Stimulated activated CD8-positive, alpha-beta memory T cell treated with anti-CD3 and anti-CD28 coated beads, Interleukin-15, amount 100 ng/mL, for 4 hours (primary cell): ENCODE measurements at regions not wholly inside any gene's neighbourhood (a gene's known extent, or its start where the extent isn't known, plus 50 kb on each side); places are given as distances from the start of the nearest gene placed in this dataset.
"Not testable (repeated sequence)": the region's sequence is repeated elsewhere in the genome, so short reads cannot be mapped to it uniquely, and the experiment has no call there.

Experiments used
- DNase-seq, 2 donors: peaks; one replicate each; pipeline ENCODE4 v3.0.0-alpha.2; 2020; ENCODE audit warnings: low read depth in 2 of 2

DNA sequence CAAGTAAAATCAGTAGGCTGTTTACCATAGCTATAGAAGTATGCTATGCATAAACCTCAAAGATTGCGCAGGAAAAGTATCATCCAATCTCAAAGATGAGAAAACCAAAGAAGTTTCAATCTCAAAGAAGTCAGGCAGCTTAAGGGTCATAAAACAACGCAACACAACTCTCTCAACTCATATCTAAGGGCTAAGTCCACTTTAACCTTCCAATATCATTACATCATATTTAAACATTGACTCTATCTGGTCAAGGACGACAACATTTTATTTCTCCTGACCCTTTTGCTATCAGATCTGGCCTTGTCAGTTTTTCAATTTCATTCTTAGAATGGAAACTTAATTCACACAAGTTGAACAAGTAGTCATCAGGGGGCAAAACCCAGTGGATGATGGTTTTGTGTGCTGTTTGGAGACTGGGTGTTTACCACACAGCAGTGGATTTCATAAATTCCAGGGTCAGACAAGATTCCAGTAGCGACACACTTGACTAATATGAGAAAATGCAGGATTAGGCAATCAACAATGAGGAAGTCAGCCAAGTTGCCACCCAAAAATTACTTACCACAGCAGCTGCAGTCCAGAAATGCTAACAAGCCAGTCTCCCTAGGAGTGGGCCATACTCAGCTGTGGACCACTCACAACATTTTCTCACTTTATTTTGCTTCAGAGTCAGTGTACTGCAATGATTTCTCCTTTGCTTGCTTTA lies 108.7 kb upstream of the NBPF26 start:
- not testable (repeated sequence) for DNase-seq

DNA sequence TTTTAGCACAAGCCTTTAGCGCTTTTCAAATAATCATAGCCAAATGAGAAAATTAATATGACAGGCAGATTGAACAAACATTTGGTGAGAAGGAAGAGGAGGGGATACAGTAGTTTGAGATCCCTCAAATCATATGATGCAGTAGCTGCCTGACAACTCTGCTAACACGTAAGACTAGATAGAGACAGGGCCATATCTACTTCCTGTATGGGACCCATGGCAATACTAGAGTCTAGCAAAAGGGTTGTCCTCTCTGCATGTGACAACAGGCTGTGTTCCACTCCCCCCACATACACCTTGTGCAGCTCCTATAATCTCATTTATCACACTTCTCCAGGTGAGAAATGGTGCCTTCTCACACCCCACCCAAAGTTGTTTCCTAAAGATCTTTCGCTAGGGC lies 106.3 kb upstream of the NBPF26 start:
- DNase-seq: not testable (repeated sequence)

DNA sequence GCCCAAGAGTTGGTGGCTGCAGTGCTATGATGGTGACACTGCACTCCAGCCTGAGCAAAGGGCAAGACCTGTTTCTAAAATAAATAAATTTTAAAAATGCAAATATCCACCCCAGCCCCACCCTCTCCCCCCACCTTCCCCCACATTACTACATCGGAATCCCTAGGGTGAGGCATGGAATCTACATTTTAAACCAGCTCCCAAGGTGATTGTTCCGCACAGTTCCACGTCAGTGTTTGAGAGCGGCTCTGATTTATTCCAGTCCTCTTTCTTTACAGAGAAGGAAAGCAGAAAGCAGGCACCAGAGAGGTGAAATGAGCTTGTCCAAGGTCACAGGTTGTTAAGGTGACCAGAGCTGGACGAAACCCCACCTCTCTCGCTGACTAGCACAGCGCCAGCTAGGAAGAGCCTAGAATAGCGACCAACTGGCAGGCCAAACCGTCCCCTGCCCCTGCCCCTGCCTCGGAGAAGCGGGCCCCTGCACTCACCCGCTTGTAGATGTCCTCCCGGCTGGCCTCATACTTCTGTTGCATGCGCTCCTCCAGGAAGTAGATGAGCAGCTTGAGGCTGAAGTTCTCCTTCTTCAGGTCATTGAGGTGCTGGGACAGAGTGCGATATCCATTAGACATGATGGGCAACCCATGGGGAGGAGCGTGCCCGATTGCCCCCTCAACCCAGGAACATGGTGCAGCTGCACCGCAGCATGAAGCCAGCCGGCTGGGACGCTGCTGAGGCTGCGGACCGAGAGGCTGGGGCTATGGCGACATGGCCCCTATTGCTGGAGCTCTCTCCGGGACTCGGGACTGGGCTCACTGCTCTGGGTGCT lies 103.7 kb upstream of the NBPF26 start:
- DNase-seq: not testable (repeated sequence)

DNA sequence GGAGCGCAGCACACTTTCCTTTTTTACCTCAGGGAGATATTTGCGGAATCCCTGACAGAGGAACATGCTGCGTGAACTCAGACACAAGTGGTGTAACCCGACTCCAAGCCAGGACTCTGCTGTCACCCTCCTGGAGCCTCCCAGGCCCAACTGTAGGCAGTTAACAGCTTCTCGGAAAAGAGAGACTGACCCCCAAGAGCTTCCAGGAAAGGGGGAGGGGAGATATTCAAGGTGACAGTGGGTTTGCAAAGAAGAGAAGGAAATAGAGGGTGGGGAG lies 103.1 kb upstream of the NBPF26 start:
- not testable (repeated sequence) for DNase-seq

DNA sequence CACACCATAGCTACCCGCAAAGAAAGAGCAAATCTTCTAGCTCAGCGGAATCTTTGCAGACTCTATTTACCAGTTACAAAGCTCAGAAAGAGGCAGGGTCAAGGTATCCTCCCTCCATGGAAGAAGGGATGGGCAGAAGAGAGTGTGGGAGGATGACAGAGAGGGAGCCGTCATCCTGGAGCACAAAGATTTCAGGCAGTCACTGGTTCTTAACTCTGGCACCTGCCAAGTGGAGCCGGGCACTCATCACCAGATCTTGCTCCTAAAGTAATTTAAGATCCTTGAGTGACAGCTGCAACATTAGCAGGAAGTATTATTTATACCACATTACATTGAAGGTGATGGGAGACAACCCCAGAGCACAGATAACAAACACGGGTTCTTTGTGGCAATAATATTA lies 102.5 kb upstream of the NBPF26 start:
- DNase-seq: not testable (repeated sequence)

DNA sequence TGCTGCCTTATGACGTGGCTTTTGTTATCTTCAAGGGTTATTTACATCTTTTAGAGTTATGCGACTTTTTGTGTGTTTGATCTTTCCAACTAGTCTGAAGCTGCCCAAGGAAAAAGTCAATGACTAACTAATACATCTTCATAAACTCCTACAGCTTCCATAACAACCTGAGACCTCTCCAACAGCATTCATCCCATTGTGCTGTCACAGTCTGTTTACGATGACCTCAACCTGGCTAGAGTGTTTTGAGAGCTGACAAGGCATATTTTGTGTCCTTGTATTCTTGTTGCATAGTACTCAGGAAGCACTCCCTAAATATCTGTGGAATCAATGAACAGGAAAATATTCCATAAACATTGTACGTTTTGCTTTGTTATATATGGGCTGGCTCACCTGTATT lies 100.2 kb upstream of the NBPF26 start:
- not testable (repeated sequence) for DNase-seq

DNA sequence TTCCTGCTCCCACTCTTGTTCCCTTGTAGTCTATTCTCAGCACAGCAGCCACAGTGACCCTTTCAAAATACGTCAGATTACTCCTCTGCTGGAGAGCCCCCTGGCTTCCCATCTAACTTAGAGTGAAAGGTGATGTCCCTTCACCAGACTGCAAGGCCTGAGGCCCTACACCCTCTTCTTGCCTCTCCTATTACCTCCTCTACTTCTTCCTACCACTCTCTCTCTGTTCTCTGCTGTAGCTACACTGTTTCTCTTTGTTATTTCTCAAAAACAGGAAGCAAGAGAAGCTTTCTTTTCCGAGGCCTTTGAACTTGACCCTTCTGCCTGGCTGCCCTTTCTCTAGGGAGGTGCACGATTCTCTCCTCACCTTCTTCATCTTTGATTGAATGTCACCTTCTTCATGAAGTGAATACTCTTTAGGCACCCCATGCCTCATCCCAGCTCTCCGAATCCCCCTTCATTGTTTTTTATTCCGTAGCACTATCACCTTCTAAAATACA lies 99.1 kb upstream of the NBPF26 start:
- DNase-seq: not testable (repeated sequence)

DNA sequence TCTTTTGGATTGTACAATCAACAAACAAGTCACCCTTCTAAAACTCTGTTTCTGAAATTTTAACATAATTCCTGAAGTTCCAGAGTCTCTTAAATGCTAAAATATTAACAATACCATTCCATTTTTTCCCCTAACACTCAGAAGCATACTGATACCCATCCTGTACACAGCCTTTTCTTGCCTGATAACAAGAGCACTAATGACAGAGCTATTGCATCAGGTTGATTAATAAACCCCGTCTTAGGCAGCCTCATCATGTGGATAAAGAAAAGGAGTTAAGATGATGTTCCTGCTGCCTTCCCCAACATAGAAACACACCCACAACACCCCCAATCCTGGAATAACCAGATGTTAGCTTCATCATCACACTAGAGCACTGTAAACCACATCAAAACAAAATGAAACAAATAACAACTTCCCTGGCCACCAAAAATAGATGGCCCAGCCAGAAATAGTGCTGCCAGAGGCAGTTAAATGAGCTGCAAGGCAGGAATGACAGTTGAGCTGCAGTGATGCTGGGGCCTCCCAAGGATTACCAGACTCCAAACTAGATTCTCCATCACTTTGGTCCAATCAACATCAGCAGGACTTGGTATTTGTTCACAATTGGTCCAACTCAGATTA lies 93.8 kb upstream of the NBPF26 start:
- not testable (repeated sequence) for DNase-seq

DNA sequence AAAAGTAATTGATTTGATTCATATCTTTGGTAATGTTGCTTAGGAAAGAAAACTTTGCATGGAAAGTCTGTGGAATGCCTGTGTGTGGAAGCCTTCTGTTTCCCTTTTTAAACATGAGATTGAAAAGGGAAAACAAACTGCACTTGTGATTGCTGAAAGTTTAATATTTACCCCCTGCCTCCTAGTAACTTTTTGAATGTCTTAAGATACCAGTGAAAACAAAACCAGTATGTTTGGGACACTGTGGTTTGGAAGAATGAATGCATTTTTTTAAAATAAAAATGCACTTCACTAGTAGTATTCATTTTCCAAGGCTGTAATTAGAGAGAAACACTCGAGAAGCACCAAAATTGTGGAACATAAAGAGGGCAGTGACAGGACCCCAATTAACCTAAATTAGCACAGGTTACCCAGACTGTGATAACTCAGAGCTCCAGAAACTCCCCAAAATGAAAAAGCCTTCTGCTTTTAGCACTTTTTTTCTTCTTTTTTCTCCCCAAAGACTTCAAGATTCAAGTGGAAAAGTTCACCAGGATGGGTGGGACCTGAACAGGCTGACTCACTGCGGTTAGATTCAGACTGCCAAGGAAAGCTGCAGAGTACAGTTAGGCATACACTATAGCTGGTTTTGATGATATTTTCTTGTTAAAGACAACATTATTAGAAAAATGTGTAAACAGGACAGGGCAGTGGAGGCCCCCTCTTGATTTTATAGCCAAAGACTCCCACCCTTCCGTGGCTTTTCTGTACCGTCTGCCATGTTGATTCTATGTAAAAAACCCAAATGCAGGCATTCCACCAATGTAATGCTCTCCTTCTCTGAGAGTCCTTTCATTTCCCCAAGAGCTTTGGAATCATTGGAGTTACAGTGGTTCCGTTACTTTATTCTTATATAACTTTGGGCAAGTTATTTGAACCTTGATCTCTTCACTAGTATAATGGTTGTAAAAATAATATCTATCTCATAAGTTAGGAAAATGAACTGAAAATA lies 88.6 kb upstream of the NBPF26 start:
- not testable (repeated sequence) for DNase-seq

DNA sequence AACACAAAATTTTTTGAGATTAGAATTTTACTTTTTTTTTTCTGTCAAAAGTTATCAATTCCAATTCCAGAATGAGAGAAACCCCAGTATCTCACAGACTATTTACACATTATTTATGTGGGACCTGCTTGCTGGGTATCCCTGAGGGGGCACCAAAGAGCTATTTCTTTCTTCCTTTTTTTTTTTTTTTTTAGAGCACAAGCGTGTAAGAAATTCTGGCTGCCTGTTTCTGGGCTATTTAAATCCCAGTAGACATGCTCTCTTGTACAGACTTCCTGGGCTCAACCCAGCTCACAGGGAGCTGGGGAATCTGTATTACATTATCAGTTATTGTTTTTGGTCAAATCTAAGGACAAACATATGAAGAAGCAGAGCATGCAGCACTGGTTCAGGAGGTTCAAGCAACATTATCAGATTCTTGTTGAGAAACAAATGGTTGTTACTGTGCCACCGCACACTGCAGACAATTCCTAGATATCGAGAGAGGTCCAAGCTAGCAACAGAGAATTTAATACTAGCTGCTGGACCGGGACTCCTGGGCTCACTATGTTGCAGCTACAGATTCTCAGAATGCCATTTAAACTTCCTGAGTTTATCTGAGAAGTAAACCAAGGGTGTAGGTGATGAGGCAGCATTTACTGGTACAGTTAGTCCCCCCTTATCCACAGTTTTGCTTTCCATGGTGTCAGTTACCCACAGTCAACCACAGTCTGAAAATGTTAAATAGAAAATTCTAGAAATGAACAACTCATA lies 83.3 kb upstream of the NBPF26 start:
- not testable (repeated sequence) for DNase-seq

DNA sequence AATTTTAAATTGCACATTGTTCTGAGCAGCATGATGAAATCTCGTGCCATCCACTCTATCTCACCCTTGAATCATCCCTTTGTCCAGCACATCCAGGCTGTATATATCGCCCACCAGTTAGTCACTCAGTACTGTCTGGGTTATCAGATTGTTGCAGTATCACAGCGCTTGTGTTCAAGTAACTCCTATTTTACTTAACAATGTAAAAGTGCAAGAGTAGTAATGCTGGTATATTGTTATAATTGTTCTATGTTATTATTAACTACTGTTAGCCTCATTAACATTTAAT lies 82.8 kb upstream of the NBPF26 start:
- DNase-seq: not testable (repeated sequence)

DNA sequence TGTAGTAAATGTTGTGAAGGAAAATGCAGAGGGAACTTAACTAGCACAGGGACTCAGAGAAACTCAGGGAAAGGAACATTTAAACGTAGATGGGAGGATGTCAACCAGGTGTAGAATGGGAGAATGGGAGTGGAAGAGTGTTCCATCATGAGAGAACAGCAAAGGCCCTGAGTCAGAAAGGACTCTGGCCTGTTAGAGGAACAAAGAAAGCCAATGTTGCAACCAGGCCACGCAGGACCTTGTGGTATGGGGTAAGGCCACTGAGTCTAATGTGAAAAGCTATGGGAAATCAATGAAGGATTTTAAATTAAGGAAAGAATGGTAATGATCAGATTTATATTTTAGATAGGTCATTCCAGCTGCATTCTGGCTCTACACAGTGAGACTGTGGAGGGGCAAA lies 76.6 kb upstream of the NBPF26 start:
- DNase-seq: not testable (repeated sequence)

DNA sequence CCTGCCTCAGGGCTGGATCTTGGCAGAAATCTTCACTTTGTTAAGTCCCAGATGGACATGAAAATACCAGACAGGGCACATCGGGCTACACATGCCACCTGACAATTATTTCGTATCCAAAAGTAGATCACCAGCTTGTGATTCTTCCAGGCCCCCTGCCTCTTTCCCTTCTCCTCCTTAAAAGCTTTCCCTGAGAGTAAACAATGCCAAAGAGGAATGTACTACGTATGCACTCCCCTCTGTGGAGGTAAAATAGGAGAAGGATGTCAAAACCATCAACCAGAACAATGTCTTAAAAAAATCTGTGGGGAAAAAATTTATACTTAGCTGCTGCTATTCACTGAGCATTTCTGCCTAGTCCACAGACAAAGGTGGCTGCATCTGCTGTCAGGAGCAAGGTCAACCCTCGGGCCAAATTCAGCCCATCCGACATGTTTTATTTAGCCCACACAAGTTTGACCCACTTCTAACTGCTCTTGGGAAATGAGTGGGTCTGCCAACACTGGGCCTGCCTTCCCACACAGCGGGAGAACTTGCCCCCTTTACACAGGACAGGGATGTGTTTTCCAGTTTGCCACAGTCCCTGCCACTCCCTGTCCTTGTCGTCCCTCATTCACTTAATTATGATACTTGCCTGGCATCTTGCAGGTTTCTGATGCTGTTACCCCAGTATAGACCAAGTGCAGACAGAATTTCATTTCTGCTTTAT lies 74.7 kb upstream of the NBPF26 start:
- not testable (repeated sequence) for DNase-seq

DNA sequence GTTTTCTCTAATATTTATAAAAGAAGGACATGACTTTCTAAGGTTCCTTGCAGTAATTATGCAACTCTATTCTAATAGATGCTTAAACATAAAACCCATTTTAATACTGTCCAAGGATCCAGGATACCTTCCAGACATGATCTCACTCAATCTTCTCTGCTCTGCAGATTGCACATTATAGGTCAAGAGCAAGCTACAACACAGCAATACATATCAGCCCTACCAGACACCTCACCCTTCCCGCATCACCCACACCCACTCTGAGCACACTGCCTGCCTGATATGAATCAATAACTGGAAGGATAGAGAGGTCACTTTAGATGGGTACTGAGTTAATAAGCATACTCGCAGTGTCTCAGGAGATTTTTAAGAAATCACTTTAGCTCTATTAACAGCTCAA lies 74.0 kb upstream of the NBPF26 start:
- not testable (repeated sequence) for DNase-seq

DNA sequence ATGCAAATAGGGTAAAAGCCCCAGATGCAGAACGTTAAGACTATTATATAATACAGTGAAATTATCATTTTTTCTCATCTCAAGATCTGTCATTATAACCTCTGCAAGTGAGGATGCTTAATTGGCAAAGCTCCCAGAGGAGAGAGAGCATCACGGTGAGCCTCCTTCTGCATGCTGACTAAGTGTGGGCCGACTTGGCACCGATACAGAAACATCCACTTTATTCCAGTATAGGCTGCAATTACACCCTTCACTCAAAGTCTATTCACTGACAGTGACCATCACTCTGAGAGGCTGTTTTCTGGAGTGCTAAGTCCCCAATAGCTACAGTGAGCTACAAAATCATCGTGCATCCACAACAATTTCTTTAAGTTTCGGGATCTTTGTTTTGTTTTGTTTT lies 69.6 kb upstream of the NBPF26 start:
- DNase-seq: not testable (repeated sequence)

DNA sequence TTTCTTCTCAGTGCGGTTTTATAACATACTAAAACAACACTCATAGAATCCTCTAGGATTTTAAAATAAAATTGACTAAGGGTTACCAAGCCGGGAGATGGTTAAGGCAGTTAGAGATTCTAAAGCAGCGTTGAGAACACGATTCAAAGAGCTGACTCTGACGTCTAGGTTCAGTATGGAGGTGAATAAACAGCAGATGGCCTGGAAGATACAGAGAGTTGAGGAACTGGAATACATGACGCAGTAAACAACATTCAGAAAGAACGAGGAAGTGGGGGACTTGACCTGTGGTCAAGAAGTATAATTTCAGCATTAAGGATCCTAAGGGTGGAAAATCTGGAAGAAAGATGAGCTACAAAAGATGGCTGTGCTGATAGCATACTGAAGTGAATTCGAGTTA lies 68.4 kb upstream of the NBPF26 start:
- not testable (repeated sequence) for DNase-seq

DNA sequence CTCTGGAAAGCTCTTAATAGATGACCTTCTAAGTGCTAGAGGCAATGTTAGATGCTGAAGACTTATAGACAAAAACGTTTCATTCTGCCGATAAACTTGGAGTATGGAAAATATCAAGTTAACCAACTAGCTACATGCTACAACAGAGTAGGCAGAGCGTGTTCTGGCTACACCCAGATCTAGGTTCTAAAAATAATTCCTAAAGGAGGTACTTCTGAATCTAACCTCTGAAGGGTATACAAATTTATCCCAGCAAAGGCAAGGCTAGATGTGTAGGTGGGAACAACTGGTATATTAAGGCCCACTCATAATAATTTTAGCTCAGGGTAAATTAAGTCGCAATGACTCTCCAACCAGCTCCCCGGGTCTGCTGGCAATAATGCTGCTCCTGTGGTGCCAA lies 67.6 kb upstream of the NBPF26 start:
- DNase-seq: not testable (repeated sequence)

DNA sequence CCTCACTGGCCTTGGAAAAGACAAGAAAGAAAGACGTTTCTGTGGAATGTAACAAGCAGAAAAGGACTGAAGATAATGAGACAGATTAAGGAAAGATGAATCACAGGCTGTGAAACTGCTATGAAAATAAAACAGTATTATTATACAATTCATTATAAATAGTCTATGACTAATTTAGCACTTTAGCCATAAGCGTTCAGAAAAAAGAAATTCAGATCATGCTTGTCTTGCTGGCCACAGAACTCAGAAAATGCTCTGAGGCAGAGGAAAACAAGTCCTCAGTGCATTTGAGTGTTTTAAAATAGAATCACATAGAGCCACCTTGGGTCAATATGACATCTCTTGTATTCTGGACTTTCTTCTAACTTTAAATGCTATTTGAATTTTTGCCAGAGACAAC lies 65.9 kb upstream of the NBPF26 start:
- DNase-seq: not testable (repeated sequence)

DNA sequence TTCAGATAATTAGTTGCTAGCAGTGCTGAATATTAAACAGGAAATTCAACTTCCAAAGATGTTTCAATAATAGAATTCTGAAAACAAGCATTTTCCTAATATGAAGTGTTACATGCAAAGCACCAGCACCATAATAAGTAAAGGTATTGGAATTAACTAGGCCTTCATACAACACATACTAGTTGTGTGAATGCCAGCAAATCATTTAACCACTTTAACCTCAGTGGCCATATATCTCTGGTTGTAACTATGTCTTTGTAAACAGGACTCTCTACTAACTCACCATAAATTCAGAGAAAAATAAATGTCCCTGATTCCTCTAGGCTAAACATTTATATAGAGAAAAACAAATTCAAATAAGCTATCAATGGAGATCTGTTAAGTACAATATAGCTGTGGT lies 65.1 kb upstream of the NBPF26 start:
- not testable (repeated sequence) for DNase-seq

DNA sequence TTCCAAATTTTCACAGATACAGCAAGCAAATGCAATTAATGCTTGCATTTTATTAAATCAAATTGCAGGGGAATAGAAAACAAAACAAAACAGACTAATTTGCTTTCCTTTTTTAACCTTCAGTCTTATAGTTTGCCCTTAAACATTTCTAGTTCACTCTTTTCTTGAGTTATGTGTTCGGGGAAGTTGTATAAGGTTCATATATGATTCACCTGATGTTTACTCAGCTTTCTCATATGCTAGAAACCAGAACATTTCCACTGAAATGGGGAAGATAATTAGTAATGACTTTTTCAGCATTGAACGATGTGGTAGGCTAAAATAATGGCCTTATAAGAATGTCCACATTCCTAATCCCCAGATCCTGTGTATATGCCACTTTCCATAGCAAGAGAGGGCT lies 64.6 kb upstream of the NBPF26 start:
- DNase-seq: not testable (repeated sequence)
